ENCODE measurements at regions not wholly inside any gene's neighbourhood (a gene's known extent, or its start where the extent isn't known, plus 50 kb on each side); places are given as distances from the start of the nearest gene placed in this dataset.

DNA sequence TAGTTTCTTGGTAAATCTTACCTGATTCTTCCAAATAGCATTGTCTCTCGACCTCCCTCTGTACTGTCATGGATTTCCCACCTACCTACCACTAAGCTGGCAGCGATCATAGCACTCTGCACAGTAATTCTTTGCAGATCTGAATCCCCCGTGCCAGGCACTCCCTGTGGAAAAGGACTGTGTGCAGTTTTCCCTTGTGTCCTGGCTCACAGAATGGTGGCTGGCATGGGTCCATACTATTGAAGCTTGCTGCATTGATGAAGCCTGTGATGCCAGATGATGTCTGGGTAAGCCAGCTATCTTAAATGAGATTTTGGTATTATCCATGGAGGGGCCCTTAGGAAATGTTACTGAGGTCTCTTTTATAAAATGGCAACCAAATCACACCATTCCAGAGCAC, 135.7 kb downstream of the RPAP3 start:
- TF ChIP-seq L3MBTL2 (conservative IDR thresholded peaks at IDR 0.05) (no peak), TARDBP (IDR thresholded peaks at IDR 0.05) (no peak), NFRKB (IDR thresholded peaks at IDR 0.05) (no peak), SP1 (IDR thresholded peaks at IDR 0.05) (no peak), ELF4 (IDR thresholded peaks at IDR 0.05) (no peak), FOXK2 (IDR thresholded peaks at IDR 0.05) (no peak), LEF1 (IDR thresholded peaks at IDR 0.05; ENCODE audit: borderline replicate concordance) (no peak), SUZ12 (IDR thresholded peaks at IDR 0.05) (no peak), CTBP1 (IDR thresholded peaks at IDR 0.05; ENCODE audit: borderline replicate concordance) (no peak), HDGF (IDR thresholded peaks at IDR 0.05; ENCODE audit: borderline replicate concordance) (no peak)
- TF ChIP-seq, protein P1, sequence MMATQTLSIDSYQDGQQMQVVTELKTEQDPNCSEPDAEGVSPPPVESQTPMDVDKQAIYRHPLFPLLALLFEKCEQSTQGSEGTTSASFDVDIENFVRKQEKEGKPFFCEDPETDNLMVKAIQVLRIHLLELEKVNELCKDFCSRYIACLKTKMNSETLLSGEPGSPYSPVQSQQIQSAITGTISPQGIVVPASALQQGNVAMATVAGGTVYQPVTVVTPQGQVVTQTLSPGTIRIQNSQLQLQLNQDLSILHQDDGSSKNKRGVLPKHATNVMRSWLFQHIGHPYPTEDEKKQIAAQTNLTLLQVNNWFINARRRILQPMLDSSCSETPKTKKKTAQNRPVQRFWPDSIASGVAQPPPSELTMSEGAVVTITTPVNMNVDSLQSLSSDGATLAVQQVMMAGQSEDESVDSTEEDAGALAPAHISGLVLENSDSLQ (IDR thresholded peaks at IDR 0.05), result no peak
- ChIA-PET POLR2A (no interaction called here), CTCF (no interaction called here)
- DNase-seq (ENCODE audit: extremely low spot score), result no peak

DNA sequence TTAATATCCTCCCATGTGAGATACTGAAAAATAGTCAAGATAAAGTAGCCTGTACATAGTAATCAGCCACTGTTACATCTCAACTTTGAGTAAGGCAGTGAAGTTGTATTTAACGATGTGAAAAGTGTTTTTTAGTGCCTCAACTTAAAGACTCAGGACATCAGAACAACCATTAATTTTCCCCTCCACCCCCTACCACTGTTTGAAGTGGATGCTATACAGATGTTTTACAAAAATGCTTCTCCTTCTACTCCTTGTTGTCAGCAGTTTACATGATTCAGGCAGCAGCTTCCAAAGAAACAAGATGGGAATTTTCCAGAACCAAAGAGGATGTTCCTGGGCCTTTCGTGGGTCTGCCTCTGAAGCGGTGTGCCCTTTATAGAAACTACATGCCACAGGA, 143.6 kb downstream of the RPAP3 start:
- no peak for DNase-seq (ENCODE audit: extremely low spot score)
- TF ChIP-seq HDGF (IDR thresholded peaks at IDR 0.05; ENCODE audit: borderline replicate concordance) (no peak), FOXA1 (IDR thresholded peaks at IDR 0.05) (no peak), LEF1 (IDR thresholded peaks at IDR 0.05; ENCODE audit: borderline replicate concordance) (no peak), ARNT (IDR thresholded peaks at IDR 0.05) (no peak), NFRKB (IDR thresholded peaks at IDR 0.05) (no peak), L3MBTL2 (conservative IDR thresholded peaks at IDR 0.05) (no peak), SUZ12 (IDR thresholded peaks at IDR 0.05) (no peak), TARDBP (IDR thresholded peaks at IDR 0.05) (no peak), BHLHE40 (IDR thresholded peaks at IDR 0.05; ENCODE audit: borderline replicate concordance) (no peak), FOXM1 (IDR thresholded peaks at IDR 0.05; ENCODE audit: borderline replicate concordance) (no peak), ELF4 (IDR thresholded peaks at IDR 0.05) (no peak), CTBP1 (IDR thresholded peaks at IDR 0.05; ENCODE audit: borderline replicate concordance) (no peak), ZNF384 (IDR thresholded peaks at IDR 0.05) (no peak), SP1 (IDR thresholded peaks at IDR 0.05) (no peak), FOXK2 (IDR thresholded peaks at IDR 0.05) (no peak)
- TF ChIP-seq, protein P1 (IDR thresholded peaks at IDR 0.05), result no peak
- ChIA-PET CTCF (no interaction called here), POLR2A (no interaction called here)

DNA sequence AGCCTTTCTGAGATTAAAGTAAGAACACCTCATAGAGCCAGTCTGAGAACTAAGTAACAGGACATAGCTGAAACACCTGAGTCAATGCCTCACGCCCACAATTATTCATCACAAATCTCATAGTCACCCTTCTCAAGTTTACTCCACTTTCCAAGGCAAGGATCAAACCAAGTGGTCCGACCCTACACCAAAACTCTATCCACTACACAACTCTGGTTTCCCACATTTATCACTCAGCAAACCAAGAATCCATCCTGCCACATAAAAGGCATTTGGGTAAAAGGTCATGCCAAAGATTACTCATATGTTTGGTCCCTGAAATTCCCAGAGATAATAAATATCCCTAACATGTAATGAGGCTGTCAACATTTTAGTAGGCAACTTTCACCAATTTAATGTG, 144.1 kb downstream of the RPAP3 start:
- POLR2A ChIA-PET, result no interaction called here
- CTCF ChIA-PET, result no interaction called here
- no peak for DNase-seq (ENCODE audit: extremely low spot score)
- TF ChIP-seq FOXK2 (IDR thresholded peaks at IDR 0.05), result no peak
- TF ChIP-seq ARNT (IDR thresholded peaks at IDR 0.05), result no peak
- no peak for TF ChIP-seq ZNF384 (IDR thresholded peaks at IDR 0.05)
- no peak for TF ChIP-seq L3MBTL2 (conservative IDR thresholded peaks at IDR 0.05)
- TF ChIP-seq, protein P1 (IDR thresholded peaks at IDR 0.05), result no peak
- no peak for TF ChIP-seq FOXM1 (IDR thresholded peaks at IDR 0.05; ENCODE audit: borderline replicate concordance)
- TF ChIP-seq HDGF (IDR thresholded peaks at IDR 0.05; ENCODE audit: borderline replicate concordance), result no peak
- no peak for TF ChIP-seq ELF4 (IDR thresholded peaks at IDR 0.05)
- no peak for TF ChIP-seq FOXA1 (IDR thresholded peaks at IDR 0.05)
- TF ChIP-seq SP1 (IDR thresholded peaks at IDR 0.05), result no peak
- no peak for TF ChIP-seq CTBP1 (IDR thresholded peaks at IDR 0.05; ENCODE audit: borderline replicate concordance)
- no peak for TF ChIP-seq SUZ12 (IDR thresholded peaks at IDR 0.05)

DNA sequence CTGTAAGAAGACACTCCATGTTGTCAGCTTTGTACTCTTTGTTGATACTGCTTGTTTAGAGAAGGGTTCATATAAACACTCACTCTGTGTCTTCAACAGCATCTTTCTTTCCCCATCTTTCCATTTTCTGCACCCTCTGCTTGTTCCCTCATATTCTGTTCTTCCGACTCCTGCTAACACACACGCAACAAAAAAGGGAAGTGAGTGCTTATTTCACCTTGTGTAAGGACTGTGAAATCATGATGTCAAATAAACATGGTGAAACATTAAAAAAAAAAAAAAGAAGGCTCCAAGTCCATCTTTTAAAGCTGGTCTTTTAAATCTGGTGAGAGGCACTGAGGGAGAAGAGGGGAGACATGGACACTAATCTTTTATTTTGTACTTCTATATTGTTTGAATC, 145.4 kb downstream of the RPAP3 start:
- TF ChIP-seq FOXK2 (IDR thresholded peaks at IDR 0.05), result no peak
- no peak for TF ChIP-seq NFRKB (IDR thresholded peaks at IDR 0.05)
- no peak for TF ChIP-seq TARDBP (IDR thresholded peaks at IDR 0.05)
- TF ChIP-seq FOXA1 (IDR thresholded peaks at IDR 0.05), result no peak
- TF ChIP-seq ELF4 (IDR thresholded peaks at IDR 0.05), result no peak
- ChIA-PET CTCF (no interaction called here), POLR2A (no interaction called here)
- no peak for DNase-seq (ENCODE audit: extremely low spot score)

DNA sequence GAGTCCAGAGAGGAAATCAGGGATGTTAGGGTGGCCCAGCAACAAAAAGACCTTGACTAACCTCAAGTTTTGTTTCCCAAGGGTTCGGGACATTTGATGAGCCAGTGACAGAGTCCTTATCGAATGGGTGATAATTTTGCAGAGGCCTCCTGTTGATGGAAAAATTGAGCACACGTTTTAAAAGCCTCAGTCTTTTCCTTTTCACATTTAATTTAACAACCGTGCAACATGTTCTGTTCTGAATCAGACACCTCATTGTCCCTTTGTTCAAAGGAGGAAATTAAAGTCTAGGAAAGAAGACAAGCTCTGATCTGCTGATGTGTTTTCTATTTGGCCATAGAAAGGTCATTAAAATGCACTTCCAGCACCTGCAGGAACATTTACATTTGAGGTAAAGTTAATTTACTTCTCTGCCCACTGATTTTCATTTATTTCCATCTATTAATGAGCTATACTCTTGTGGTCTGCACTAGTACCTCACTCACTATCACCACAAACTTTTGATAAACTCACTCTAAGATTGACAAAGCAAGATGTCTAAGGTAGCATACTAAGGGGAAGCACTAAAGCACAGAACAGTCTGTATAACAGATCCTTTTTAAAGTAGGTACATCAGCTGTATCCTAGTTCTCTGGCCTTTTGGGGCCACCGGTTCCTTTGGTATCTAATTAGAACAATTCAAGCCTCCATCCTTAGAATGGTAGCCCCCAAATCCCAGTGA, 147.0 kb downstream of the RPAP3 start:
- POLR2A ChIA-PET, result no interaction called here
- CTCF ChIA-PET, result no interaction called here
- TF ChIP-seq SUZ12 (IDR thresholded peaks at IDR 0.05) (no peak), HDGF (IDR thresholded peaks at IDR 0.05; ENCODE audit: borderline replicate concordance) (no peak)
- DNase-seq (ENCODE audit: extremely low spot score), result no peak

DNA sequence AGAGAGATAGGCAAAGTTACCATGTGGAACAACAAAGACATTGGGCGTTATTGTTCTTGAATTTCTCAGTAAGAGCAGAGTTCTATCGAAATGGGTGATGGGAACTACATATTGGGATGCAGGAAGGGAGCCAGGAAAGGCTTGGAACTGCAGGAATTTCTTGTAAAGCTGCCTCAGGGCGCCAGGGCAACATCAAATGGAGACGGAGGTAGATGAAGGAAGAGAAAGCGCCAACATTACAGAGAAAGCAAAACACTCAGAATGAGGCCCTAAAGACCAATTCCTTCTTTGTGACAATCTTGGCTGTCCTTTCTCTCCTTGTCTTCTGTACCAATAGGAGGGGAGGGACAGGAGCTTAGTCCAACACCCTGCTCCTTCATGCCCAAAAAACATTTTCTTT, 148.4 kb downstream of the RPAP3 start:
- TF ChIP-seq ZNF384 (IDR thresholded peaks at IDR 0.05) (no peak), NFRKB (IDR thresholded peaks at IDR 0.05) (no peak), ARNT (IDR thresholded peaks at IDR 0.05) (no peak), FOXK2 (IDR thresholded peaks at IDR 0.05) (no peak), L3MBTL2 (conservative IDR thresholded peaks at IDR 0.05) (no peak), HDGF (IDR thresholded peaks at IDR 0.05; ENCODE audit: borderline replicate concordance) (no peak), SUZ12 (IDR thresholded peaks at IDR 0.05) (no peak), LEF1 (IDR thresholded peaks at IDR 0.05; ENCODE audit: borderline replicate concordance) (no peak), TARDBP (IDR thresholded peaks at IDR 0.05) (no peak), FOXM1 (IDR thresholded peaks at IDR 0.05; ENCODE audit: borderline replicate concordance) (no peak), CTBP1 (IDR thresholded peaks at IDR 0.05; ENCODE audit: borderline replicate concordance) (no peak), BHLHE40 (IDR thresholded peaks at IDR 0.05; ENCODE audit: borderline replicate concordance) (no peak), SP1 (IDR thresholded peaks at IDR 0.05) (no peak), ELF4 (IDR thresholded peaks at IDR 0.05) (no peak), FOXA1 (IDR thresholded peaks at IDR 0.05) (no peak)
- TF ChIP-seq, protein P1 (IDR thresholded peaks at IDR 0.05), result no peak
- CTCF ChIA-PET, result no interaction called here
- DNase-seq (ENCODE audit: extremely low spot score), result no peak
- POLR2A ChIA-PET, result no interaction called here

All from HEK293T (cell line).